ENCODE measurements at regions not wholly inside any gene's neighbourhood (a gene's known extent, or its start where the extent isn't known, plus 50 kb on each side); places are given as distances from the start of the nearest gene placed in this dataset.
"Not testable (repeated sequence)": the region's sequence is repeated elsewhere in the genome, so short reads cannot be mapped to it uniquely, and the experiment has no call there.

DNA sequence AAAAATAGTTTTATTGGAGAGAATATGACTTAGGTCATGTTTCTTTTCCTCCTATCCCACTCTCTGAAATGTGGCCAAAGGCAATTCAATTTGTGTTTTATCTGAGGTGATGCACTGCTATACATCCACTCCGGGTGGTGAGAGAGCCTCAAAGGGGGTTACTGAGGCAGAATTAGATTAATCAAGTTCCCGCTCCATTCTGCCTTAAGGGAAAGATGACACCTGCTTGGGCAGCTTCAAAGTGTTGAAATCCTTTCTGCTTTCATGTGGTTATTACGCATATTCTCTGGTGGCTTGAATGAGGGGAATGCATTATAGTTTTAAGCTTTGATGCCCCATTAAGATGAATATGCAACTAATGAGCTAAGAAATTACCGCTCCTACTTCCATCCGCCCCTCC lies 213.0 kb upstream of the TMEFF2 start:
- intact Hi-C loops (cut with DNase I): no loop called here
- ATAC-seq (ENCODE audit: poor library complexity): no peak
- DNase-seq: no peak

DNA sequence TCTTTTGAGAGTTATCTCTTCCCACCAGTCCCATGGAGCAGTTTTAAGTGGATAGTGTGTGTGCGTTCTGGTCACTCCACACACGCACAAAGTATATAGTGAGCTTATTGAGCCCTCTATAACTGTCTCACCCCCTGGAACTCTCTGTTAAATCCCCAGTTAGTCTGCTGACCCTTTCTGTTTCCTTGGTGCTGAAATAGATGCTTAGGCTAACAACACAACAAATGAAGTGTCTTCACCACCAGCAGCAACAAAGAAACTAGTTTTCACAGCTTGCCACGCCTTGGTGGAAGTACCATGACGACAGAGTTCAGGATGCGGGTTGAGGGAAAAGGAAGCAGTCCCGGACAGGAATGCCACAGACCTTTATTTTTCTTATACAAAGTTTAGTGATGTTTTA lies 203.5 kb upstream of the TMEFF2 start:
- no peak for ATAC-seq (ENCODE audit: poor library complexity)
- intact Hi-C loops (cut with DNase I): no loop called here
- no peak for DNase-seq

DNA sequence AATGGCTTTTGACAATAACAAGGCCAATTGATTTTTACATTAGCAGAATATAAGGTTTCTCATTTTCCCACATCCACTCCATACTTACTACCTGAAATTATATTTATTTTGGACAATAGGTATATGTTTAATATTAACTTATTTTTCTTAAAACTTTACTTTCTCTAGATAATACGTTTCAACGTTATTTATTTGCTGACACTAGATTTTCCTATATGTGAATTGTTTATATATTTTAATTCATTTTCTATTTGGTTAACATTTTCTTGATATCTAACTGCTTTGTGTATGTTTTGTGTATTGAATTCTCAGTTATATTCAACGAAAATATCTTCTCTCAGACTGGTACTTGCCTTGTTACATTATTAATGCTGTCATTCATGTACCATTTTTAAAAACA lies 199.9 kb upstream of the TMEFF2 start:
- DNase-seq: no peak
- ATAC-seq (ENCODE audit: poor library complexity): no peak
- intact Hi-C loops (cut with DNase I): no loop called here

DNA sequence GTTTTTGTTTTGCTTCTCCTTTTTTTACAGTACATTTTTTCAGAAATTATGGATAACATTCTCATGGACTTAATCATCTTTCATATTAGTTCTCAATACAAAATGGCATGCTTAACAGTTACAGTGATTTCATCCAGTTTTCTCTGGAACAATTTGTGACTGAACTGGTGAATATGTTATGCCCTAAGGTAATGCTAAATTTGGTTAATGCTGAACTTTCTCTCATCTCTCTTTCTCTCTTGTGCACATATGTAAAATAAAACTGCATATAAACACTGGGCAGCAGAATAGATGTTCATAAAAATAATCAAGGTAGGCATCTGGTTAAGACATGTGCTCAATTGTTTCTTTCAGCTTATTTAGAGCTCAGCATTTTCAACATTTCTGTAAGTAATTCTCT lies 196.3 kb upstream of the TMEFF2 start:
- DNase-seq (no peak), ATAC-seq (ENCODE audit: poor library complexity) (no peak)
- intact Hi-C loops (cut with DNase I): no loop called here

DNA sequence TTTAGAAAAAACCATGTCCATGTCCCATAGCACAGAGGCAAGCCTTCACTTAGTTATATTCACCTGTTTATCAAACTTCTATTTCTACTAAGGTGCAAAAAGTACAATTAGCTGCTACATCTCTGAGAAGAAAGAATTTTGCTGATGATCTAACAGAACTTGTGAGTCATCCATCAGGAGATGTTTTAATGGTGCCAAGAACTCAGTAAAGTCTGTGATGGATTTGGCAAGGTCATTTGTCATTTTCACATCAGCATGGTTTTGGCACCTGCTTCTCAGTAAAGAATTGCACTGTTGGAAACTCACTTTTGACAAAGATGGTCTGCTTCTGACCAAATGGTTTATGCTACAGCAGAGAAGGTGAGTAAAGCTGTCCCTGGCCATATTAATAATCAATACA lies 195.7 kb upstream of the TMEFF2 start:
- ATAC-seq (ENCODE audit: poor library complexity) (no peak), DNase-seq (no peak)
- intact Hi-C loops (cut with DNase I): no loop called here

DNA sequence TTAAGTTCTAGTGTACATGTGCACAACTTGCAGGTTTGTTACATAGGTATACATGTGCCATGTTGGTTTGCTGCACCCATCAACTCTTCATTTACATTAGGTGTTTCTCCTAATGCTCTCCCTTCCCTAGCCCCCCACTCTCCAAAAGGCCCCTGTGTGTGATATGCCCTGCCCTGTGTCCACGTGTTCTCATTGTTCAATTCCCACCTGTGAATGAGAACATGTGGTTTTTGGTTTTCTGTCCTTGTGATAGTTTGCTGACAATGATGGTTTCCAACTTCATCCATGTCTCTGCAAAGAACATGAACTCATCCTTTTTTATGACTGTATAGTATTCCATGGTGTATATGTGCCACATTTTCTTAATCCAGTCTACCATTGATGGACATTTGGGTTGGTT lies 189.5 kb upstream of the TMEFF2 start:
- ATAC-seq (ENCODE audit: poor library complexity); intact Hi-C loops (cut with DNase I); DNase-seq: not testable (repeated sequence)

DNA sequence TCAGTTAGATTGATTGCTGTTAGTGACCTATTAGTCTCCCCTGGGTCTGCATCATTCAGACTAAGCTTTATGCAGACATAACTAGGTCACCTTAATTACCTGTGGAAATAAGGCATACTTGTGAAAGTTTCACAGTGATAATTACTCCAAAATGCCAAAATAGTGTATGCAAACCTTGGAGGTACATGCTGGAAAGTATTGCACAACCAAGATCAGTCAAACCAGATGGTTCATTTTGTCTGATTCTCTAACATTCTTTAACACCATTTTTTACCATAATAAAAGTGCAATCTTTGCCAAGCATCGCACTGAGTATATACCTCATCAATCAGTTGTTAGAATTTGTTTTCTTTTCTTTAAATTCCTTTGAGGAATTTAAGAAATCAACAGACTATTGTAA lies 186.3 kb upstream of the TMEFF2 start:
- no peak for ATAC-seq (ENCODE audit: poor library complexity)
- DNase-seq: no peak
- intact Hi-C loops (cut with DNase I): no loop called here

DNA sequence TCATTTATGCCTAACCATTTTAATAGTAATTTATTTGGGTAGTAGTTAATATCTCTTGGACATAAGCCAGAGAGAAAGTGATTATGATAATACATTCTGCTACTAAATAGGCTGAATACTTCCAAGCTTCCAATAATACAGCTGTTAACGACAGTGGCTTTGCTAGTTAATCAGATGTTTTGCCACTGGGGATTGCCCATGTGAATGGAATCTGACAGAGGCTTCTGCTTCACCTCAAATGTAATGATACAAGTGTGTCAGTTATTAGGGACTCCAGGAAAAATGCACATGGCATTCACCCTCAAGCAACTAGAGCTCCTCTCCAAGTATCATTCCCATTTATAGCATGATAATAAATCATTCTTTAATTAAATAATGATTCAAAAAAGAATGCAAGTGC lies 185.0 kb upstream of the TMEFF2 start:
- DNase-seq (no peak), ATAC-seq (ENCODE audit: poor library complexity) (no peak)
- intact Hi-C loops (cut with DNase I): no loop called here

DNA sequence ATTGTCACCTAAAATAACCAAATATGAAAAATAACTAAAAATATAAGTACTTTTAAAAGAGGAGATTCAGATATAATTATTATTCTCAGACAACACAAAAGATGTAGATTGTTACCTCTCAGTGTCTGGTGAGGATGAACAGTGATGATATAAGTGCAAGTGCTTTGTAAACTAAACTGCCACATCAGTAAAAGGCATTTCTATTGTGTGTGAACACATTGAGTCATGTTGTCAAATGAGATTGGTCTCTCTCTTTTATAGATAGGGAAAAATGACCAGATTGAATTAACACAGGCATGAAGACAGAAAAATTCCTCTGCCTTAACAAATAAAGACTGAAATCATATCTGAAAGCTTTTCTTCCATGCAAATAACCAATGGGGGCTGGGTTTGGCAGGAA lies 182.4 kb upstream of the TMEFF2 start:
- no peak for DNase-seq
- intact Hi-C loops (cut with DNase I): no loop called here

DNA sequence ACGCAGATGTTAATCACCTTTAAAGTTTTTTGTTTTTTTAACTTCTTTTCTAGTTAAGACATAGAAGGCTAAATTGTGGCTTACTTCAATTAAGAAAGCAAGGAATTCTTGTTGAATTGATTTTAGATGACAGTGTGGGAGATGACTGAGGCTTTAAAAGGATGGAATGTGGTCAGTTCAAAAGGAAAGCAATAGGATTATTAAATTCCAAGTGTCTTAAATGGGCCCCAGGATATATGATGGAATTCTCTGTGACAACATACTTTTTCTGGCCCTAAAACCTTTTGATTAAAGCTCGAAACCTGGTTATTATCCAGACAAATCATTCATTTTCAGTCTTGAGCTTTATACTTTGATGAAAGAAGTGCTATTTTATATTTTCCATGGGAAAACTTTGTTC lies 179.0 kb upstream of the TMEFF2 start:
- intact Hi-C loops (cut with DNase I): no loop called here
- ATAC-seq (ENCODE audit: poor library complexity) (no peak), DNase-seq (no peak)

More for the DNA sequence above, 182.4 kb upstream of the TMEFF2 start:
- ATAC-seq (ENCODE audit: poor library complexity): no peak

DNA sequence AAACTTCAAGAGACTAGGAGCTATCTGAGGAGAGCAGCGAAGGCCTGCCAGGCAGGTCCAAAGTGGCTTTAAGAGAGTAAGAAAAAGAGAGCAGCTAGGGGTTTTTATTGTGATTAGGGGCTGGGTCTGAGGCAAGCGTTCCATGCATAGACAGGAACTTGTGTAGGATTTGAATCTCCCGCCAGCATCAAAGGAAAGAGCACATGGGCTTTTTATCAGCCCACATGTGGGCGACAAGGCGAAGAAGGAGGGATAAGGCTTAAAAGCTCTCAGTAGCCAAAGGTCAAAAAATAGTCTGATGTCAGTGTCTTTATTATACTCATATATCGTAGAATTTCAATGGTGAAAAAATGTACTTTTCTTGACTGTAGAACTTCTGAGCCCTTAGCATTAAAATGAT lies 178.5 kb upstream of the TMEFF2 start:
- DNase-seq: no peak
- intact Hi-C loops (cut with DNase I): no loop called here
- ATAC-seq (ENCODE audit: poor library complexity): no peak

DNA sequence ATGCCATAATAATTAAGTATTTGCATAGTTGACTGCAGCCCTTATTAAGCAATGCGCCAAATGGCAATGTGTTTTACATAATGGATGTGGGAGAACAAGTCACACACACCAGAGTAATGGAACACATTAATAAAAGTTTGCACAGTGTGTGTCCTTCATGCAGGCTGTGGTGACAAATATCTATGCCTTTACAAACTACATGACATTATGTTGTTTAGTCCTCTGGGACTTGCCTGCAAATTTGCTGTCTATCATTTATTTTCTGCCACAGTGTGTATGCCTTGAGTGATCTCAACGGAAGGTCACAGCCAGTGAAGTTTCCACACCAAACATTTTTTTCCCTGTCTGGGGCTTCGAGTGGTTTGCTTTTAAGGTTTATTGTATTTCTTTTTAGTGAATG lies 175.2 kb upstream of the TMEFF2 start:
- DNase-seq (no peak), ATAC-seq (ENCODE audit: poor library complexity) (no peak)
- intact Hi-C loops (cut with DNase I): no loop called here

DNA sequence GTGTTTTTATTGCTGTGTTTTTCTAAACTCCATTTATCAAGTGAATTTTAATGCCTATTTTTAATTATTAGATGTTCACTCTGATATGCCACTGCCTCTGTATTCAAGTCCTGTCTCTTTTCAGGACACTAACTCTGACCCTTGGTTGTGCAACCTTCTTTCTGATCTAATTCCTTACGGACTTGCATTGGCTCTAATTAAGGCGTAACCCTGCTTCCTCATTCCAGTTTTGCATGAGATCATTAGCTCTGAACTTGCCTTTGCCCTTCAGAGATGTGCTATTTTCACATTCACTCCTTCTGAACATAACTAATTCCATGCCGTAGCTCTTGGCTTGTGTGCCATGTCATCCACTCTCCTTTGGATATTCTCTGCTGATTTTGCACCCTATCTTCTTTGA lies 162.5 kb upstream of the TMEFF2 start:
- intact Hi-C loops (cut with DNase I): no loop called here
- DNase-seq (no peak), ATAC-seq (ENCODE audit: poor library complexity) (no peak)

DNA sequence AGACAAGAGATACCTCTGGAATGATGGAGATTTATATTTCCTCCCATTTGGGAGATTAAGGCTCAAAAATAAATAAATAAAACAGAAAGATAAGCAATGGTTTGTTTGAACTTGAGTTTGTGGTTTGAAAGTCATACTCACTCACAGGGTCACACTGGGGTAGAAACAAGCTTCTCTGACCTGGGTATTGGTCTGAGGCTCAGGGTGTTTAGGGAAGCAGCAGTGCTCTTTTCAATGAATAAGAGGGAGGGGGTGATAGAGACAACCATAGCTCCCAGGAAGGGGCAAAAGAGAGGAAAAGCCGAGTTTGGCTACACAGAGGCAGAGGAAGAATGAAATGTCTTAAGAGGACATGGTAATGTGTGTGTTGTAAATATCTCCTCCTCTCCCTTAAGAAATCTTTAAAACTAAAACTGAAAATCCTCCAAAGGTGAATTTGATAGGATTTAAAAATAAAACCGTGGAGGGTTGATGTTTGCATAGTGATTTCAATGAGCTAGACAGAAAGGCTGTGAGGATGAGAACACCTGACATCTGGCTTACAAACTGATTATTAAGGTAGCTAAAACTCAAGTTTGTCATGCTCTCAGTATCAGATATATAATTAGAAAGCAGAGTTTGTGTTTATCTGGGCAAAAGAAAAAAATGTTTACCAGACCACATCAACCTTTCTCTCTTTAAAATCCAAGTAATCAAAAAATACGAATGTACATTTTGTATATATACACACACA lies 159.9 kb upstream of the TMEFF2 start:
- no peak for DNase-seq
- intact Hi-C loops (cut with DNase I): no loop called here
- no peak for ATAC-seq (ENCODE audit: poor library complexity)

DNA sequence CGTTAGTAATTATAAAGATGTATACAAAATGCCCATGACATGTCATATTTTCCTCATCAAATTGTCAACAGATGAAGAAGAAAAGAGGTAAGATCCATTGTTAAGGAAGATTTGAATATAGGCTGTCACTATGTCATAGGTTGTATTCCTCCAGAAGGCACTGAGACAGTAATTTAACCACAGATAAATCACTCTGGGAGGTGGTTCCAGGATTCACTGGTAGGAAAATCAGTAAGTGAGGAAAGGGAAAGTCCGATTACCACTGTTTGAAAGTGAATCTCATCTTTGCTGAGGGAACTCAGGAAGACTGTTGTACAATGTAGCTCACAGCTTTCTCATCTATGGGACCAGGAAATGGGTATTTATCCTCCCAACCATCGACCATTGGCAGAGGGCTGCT lies 152.8 kb upstream of the TMEFF2 start:
- DNase-seq: no peak
- intact Hi-C loops (cut with DNase I): no loop called here
- no peak for ATAC-seq (ENCODE audit: poor library complexity)

DNA sequence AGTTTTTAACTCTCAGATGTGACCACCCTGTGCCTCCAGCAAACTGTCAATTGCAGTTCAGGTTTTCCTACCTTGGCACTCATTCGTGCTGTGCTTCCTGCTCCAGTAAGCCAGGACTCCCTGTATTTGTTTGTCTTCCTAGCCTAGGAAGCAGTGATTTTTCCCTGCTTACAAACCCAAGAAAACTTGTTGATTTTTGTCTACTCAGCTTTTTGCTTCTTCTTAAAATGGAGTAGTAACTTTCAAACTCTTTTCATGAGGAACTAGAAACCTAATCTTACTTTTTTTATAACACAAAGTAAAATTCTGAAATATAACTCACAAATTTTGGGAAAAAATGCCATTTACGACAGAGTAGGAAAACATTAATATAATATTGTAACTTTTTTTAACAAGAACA lies 150.6 kb upstream of the TMEFF2 start:
- DNase-seq (no peak), ATAC-seq (ENCODE audit: poor library complexity) (no peak)
- intact Hi-C loops (cut with DNase I): no loop called here

DNA sequence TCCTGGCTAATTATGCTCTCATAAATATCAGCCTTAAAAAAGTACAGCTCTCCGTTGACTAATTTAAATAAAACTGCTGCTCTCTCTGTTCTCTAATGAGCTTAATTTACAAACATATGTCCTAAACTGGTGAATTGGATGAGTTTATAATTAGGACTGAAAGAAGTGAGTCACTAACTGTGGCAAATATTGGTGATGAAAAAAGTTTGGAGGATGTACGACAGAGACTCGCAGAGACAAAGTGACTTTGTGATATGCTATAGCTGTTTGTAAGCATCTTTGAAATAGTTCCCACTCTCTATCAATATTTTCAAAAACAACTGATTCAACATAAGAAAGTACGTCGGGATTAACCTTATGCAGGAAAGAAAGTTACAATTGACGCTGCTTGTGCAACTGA lies 138.9 kb upstream of the TMEFF2 start:
- ATAC-seq (ENCODE audit: poor library complexity) (no peak), DNase-seq (no peak)
- intact Hi-C loops (cut with DNase I): no loop called here

DNA sequence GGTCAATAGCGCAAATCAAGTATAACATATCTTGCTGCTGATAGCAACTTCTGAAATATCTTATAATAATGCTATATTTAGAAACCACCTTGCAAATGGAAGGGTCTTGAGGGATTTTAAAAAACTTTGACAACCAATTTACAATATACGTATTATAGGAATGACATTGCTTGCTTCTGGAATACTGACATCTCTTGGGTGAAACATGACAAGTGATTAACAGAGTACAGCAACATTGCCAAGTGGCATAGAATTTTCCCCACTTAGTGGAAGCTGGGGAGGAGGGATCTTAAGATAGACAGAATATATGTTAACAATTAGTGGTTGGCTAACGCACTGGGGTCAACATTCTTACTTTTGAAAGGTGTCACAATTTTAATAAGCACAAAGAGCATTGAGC lies 133.6 kb upstream of the TMEFF2 start:
- DNase-seq (no peak), ATAC-seq (ENCODE audit: poor library complexity) (no peak)
- intact Hi-C loops (cut with DNase I): no loop called here

DNA sequence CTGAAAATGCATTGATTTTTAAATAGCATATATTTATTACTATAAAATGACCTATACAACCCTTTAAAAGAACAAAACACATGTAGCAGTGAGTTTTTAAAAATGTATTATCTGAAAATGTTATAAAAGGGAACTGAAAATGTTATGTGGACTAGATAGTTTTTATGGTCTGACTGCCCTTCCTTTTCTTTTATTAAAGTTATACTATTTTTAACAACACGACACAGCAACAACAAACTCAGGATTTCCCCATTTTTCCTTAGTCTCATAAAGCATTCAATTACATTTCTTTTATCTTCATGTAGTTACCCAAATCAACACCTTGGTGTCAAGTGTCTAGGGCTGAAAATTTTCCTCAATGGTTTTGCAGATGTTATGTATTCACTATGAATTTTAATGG lies 132.8 kb upstream of the TMEFF2 start:
- no peak for DNase-seq
- intact Hi-C loops (cut with DNase I): no loop called here
- no peak for ATAC-seq (ENCODE audit: poor library complexity)

DNA sequence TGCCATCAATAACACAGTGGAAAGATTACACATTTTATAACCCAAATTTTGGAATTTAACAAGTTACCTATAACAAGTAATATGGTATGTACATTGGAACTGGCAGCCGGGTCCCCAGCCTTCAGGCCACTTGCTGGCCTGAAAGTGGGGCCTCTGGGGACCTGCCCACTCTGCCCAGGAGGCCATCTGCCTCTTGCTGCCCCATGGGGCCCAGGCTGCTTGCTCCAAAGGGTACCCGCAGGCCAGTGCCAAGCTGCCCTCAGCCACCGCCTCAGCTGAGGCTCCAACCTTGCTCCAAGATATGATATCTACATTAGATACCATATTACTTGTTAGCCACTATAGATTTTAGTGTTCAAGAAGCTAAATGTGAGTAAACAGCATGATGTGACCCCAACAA lies 120.8 kb upstream of the TMEFF2 start:
- DNase-seq (no peak), ATAC-seq (ENCODE audit: poor library complexity) (no peak)
- intact Hi-C loops (cut with DNase I): no loop called here

DNA sequence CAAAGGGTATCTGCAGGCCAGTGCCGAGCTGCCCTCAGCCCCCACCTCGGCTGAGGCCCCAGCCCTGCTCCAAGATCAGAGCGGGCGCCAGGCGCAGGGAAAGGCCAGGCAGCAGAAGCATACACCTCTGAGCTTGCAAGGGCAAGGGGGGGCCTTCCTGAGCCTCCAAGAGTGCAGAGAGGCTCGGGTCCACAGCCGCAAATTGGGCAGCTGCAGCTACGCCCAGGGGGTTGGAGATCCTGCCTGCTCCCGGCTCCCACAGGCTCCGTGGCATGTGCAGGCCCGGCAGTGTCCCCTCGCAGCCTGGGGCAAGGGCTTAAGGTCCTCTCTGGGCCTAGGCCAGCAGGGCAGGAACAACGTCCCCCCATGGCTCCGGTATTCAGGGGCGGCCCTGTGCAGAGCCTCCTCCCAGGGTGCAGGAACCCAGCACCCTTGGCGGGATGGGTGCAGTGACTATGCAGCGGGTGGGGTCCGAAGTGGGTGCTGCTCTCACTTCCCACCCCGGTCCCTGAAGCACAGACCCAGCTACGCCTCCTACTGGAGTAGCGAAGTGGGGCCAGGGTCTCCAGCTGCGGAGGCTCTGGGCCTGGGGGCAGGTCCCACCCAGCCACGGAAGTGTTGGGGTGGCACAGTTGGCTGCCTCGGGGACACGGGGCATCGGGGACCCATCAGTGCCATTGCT lies 120.2 kb upstream of the TMEFF2 start:
- ATAC-seq (ENCODE audit: poor library complexity) (no peak), DNase-seq (no peak)
- intact Hi-C loops (cut with DNase I): no loop called here
